ENCODE measurements at regions not wholly inside any gene's neighbourhood (a gene's known extent, or its start where the extent isn't known, plus 50 kb on each side); places are given as distances from the start of the nearest gene placed in this dataset.

DNA sequence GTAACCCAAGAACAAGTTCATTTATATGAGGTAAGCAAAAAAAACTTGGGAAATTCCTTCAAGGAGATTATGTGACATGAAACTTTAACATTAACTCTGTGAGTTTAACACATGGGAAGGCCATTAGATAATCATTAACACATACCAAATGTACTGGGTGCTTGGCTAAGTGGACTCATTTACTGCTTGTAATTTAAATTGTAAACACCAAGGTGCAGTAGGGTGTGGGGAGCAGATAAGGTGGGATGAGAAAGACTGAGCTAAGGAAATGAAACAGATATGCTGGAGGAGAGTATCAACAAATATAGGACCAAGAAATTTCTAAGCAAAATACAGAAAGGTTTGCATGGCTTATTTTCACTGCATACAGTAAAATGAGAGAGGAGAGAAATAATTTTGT lies 2384.8 kb upstream of the ACO1 start:
- no peak for DNase-seq (ENCODE audit: low read depth, low spot score)
- SMC1A ChIA-PET (ENCODE audit: uncharacterized antibody, unreplicated experiment) = no interaction called here
- no peak for ATAC-seq
- intact Hi-C loops (cut with micrococcal nuclease; ENCODE audit: unreplicated experiment) = no loop called here
- in situ Hi-C loops (cut with MboI) = no loop called here
- Histone ChIP-seq H3K9ac (ENCODE audit: control insufficient read depth, insufficient read depth, low read length) (no peak overlapping the region), H4K20me1 (ENCODE audit: control insufficient read depth, insufficient read depth) (no peaks in the 10 kb centered on the region), H3K4me2 (ENCODE audit: control insufficient read depth, insufficient read depth) (no peak overlapping the region), H3K4me1 (ENCODE audit: control insufficient read depth, insufficient read depth, low read length) (no peaks in the 10 kb centered on the region), H3K79me2 (ENCODE audit: control insufficient read depth, insufficient read depth, low read length) (no peaks in the 10 kb centered on the region), H3K27me3 (replicated peaks in 1 of 2; ENCODE audit: control insufficient read depth in 2 of 2, insufficient read depth in 2 of 2, low read length in 1 of 2) (no peaks in the 10 kb centered on the region), H3K9me3 (replicated peaks; ENCODE audit: control insufficient read depth, insufficient read depth, low read length) (no peaks in the 10 kb centered on the region), H3K36me3 (ENCODE audit: control insufficient read depth in 2 of 2, insufficient read depth in 2 of 2, low read length in 1 of 2) (no peaks in the 10 kb centered on the region), H3K27ac (ENCODE audit: control insufficient read depth, insufficient read depth) (no peak overlapping the region), H3K4me3 (no peak overlapping the region), H2AFZ (ENCODE audit: control insufficient read depth, low read depth, low read length) (no peak overlapping the region)
- CTCF ChIA-PET = no interaction called here
- POLR2A ChIA-PET = no interaction called here
- FAIRE-seq = no peak
- no TSS peak for BruUV-seq (replicated peaks)
- RAD21 ChIA-PET (ENCODE audit: unreplicated experiment) = no interaction called here
- TF ChIP-seq RAD21 (IDR thresholded peaks at IDR 0.05; ENCODE audit: insufficient read depth, low read depth, low read length) (no peak), WRNIP1 (IDR thresholded peaks at IDR 0.05; ENCODE audit: borderline replicate concordance, low read depth, low read length) (no peak), ZZZ3 (IDR thresholded peaks at IDR 0.05; ENCODE audit: control insufficient read depth, insufficient read length, low read depth) (no peak), CBX3 (IDR thresholded peaks at IDR 0.05; ENCODE audit: borderline replicate concordance, low read depth) (no peak), NFXL1 (IDR thresholded peaks at IDR 0.05; ENCODE audit: borderline replicate concordance) (no peak), SREBF1 (IDR thresholded peaks at IDR 0.05; ENCODE audit: low read length) (no peak), FOS (IDR thresholded peaks at IDR 0.05; ENCODE audit: borderline replicate concordance, extremely low read depth, insufficient read length) (no peak), TCF3 (IDR thresholded peaks at IDR 0.05; ENCODE audit: borderline replicate concordance, insufficient read depth, low read depth, low read length) (no peak), MTA2 (IDR thresholded peaks at IDR 0.05; ENCODE audit: low read depth) (no peak), DPF2 (IDR thresholded peaks at IDR 0.05) (no peak), MYB (IDR thresholded peaks at IDR 0.05; ENCODE audit: borderline replicate concordance, low read depth, low read length) (no peak), HCFC1 (IDR thresholded peaks at IDR 0.05; ENCODE audit: low read length) (no peak), IKZF2 (IDR thresholded peaks at IDR 0.05) (no peak), PML (IDR thresholded peaks at IDR 0.05; ENCODE audit: low read length) (no peak), SIX5 (IDR thresholded peaks at IDR 0.05; ENCODE audit: low read depth, low read length, severe bottlenecking) (no peak)
- TF ChIP-seq, protein P1, sequence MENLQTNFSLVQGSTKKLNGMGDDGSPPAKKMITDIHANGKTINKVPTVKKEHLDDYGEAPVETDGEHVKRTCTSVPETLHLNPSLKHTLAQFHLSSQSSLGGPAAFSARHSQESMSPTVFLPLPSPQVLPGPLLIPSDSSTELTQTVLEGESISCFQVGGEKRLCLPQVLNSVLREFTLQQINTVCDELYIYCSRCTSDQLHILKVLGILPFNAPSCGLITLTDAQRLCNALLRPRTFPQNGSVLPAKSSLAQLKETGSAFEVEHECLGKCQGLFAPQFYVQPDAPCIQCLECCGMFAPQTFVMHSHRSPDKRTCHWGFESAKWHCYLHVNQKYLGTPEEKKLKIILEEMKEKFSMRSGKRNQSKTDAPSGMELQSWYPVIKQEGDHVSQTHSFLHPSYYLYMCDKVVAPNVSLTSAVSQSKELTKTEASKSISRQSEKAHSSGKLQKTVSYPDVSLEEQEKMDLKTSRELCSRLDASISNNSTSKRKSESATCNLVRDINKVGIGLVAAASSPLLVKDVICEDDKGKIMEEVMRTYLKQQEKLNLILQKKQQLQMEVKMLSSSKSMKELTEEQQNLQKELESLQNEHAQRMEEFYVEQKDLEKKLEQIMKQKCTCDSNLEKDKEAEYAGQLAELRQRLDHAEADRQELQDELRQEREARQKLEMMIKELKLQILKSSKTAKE (IDR thresholded peaks at IDR 0.05; ENCODE audit: low read depth, poor library complexity, severe bottlenecking) = no peak
- TF ChIP-seq, protein P2, sequence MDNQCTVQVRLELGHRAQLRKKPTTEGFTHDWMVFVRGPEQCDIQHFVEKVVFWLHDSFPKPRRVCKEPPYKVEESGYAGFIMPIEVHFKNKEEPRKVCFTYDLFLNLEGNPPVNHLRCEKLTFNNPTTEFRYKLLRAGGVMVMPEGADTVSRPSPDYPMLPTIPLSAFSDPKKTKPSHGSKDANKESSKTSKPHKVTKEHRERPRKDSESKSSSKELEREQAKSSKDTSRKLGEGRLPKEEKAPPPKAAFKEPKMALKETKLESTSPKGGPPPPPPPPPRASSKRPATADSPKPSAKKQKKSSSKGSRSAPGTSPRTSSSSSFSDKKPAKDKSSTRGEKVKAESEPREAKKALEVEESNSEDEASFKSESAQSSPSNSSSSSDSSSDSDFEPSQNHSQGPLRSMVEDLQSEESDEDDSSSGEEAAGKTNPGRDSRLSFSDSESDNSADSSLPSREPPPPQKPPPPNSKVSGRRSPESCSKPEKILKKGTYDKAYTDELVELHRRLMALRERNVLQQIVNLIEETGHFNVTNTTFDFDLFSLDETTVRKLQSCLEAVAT (IDR thresholded peaks at IDR 0.05) = no peak
- TF ChIP-seq, protein P3, sequence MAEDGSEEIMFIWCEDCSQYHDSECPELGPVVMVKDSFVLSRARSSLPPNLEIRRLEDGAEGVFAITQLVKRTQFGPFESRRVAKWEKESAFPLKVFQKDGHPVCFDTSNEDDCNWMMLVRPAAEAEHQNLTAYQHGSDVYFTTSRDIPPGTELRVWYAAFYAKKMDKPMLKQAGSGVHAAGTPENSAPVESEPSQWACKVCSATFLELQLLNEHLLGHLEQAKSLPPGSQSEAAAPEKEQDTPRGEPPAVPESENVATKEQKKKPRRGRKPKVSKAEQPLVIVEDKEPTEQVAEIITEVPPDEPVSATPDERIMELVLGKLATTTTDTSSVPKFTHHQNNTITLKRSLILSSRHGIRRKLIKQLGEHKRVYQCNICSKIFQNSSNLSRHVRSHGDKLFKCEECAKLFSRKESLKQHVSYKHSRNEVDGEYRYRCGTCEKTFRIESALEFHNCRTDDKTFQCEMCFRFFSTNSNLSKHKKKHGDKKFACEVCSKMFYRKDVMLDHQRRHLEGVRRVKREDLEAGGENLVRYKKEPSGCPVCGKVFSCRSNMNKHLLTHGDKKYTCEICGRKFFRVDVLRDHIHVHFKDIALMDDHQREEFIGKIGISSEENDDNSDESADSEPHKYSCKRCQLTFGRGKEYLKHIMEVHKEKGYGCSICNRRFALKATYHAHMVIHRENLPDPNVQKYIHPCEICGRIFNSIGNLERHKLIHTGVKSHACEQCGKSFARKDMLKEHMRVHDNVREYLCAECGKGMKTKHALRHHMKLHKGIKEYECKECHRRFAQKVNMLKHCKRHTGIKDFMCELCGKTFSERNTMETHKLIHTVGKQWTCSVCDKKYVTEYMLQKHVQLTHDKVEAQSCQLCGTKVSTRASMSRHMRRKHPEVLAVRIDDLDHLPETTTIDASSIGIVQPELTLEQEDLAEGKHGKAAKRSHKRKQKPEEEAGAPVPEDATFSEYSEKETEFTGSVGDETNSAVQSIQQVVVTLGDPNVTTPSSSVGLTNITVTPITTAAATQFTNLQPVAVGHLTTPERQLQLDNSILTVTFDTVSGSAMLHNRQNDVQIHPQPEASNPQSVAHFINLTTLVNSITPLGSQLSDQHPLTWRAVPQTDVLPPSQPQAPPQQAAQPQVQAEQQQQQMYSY (CRISPR knock-in tag; IDR thresholded peaks at IDR 0.05) = no peak
